ENCODE measurements at regions not wholly inside any gene's neighbourhood (a gene's known extent, or its start where the extent isn't known, plus 50 kb on each side); places are given as distances from the start of the nearest gene placed in this dataset.

GRCh38 chr3:22496641-22497040 is 706.5 kb upstream of the UBE2E2 start:
- TF ChIP-seq FOSL1 (CRISPR knock-in tag; IDR thresholded peaks at IDR 0.05; ENCODE audit: borderline replicate concordance): no peak
- TF ChIP-seq TBX3 (IDR thresholded peaks at IDR 0.05; ENCODE audit: borderline replicate concordance): no peak
- TF ChIP-seq, protein P1, sequence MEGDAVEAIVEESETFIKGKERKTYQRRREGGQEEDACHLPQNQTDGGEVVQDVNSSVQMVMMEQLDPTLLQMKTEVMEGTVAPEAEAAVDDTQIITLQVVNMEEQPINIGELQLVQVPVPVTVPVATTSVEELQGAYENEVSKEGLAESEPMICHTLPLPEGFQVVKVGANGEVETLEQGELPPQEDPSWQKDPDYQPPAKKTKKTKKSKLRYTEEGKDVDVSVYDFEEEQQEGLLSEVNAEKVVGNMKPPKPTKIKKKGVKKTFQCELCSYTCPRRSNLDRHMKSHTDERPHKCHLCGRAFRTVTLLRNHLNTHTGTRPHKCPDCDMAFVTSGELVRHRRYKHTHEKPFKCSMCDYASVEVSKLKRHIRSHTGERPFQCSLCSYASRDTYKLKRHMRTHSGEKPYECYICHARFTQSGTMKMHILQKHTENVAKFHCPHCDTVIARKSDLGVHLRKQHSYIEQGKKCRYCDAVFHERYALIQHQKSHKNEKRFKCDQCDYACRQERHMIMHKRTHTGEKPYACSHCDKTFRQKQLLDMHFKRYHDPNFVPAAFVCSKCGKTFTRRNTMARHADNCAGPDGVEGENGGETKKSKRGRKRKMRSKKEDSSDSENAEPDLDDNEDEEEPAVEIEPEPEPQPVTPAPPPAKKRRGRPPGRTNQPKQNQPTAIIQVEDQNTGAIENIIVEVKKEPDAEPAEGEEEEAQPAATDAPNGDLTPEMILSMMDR (CRISPR knock-in tag; IDR thresholded peaks at IDR 0.05): no peak
- TF ChIP-seq NR2F2 (IDR thresholded peaks at IDR 0.05; ENCODE audit: borderline replicate concordance, low read depth): no peak
- TF ChIP-seq ZNF337 (CRISPR knock-in tag; IDR thresholded peaks at IDR 0.05; ENCODE audit: borderline replicate concordance, low read depth): no peak
- TF ChIP-seq RAD21 (CRISPR knock-in tag; IDR thresholded peaks at IDR 0.05): no peak
- no peak for TF ChIP-seq MTF1 (CRISPR knock-in tag; IDR thresholded peaks at IDR 0.05)
- no peak for TF ChIP-seq CSRNP2 (CRISPR knock-in tag; conservative IDR thresholded peaks at IDR 0.05; ENCODE audit: low read depth)

All from HepG2 (cell line).